PC-9 (cell line): ENCODE measurements at regions not wholly inside any gene's neighbourhood (a gene's known extent, or its start where the extent isn't known, plus 50 kb on each side); places are given as distances from the start of the nearest gene placed in this dataset.

Experiments
- BruUV-seq: library from RNA; stranded (reverse); fragments of 400-500 nt; replicated peaks from 2 replicates; lab custom pipeline; 2021; lab: Mats Ljungman, UMichigan
- CTCF ChIA-PET: fragments of 300-600 bp; sonication (Branson Sonifier 250); formaldehyde crosslinking; loops from one replicate; lab custom pipeline; 2022; ENCODE audit warnings: antibody characterized with exemption; lab: Charles Lee
- POLR2A ChIA-PET: fragments of 300-600 bp; sonication (Branson Sonifier 250); formaldehyde crosslinking; loops from one replicate; lab custom pipeline; 2022; ENCODE audit warnings: antibody characterized with exemption; ENCODE audit not compliant: unreplicated experiment; lab: Charles Lee
- DNase-seq, 2 experiments: peaks; one replicate each; pipeline versions ENCODE4 v3.0.0 to v3.0.0-alpha.2; 2015 to 2022; ENCODE audit warnings: mixed read lengths in 1 of 2
- H2AFZ ChIP-seq: fragments of 200-600 bp; sonication (generic); 2 replicates; pipeline ENCODE4 v1.8.1; 2017; ENCODE audit warnings: antibody characterized with exemption
- H3F3A ChIP-seq: fragments of 200-600 bp; sonication (generic); 2 replicates; pipeline ENCODE4 v1.8.1; 2017; ENCODE audit warnings: antibody characterized with exemption, mild to moderate bottlenecking, low read depth; ENCODE audit not compliant: insufficient read depth
- H3K27ac ChIP-seq: fragments of 200-600 bp; sonication (generic); 2 replicates; pipeline ENCODE4 v1.6.1; 2016; ENCODE audit warnings: mixed run types
- H3K27me3 ChIP-seq: fragments of 200-600 bp; sonication (generic); 2 replicates; pipeline ENCODE4 v1.6.1; 2016; ENCODE audit warnings: low read depth, mixed run types; ENCODE audit not compliant: insufficient read depth
- H3K36me3 ChIP-seq: fragments of 200-600 bp; sonication (generic); 2 replicates; pipeline ENCODE4 v1.6.1; 2016; ENCODE audit warnings: low read depth, mixed run types
- H3K4me1 ChIP-seq: fragments of 200-600 bp; sonication (generic); replicated peaks from 2 replicates; pipeline ENCODE4 v1.6.1; 2016; ENCODE audit warnings: mixed run types; ENCODE audit not compliant: insufficient read depth
- H3K4me2 ChIP-seq: fragments of 200-600 bp; sonication (generic); 2 replicates; pipeline ENCODE4 v1.6.1; 2017; ENCODE audit warnings: mixed run types
- H3K4me3 ChIP-seq: fragments of 200-600 bp; sonication (generic); 2 replicates; pipeline ENCODE4 v1.6.1; 2016; ENCODE audit warnings: mixed run types
- H3K79me2 ChIP-seq: fragments of 200-600 bp; sonication (generic); 2 replicates; pipeline ENCODE4 v1.6.1; 2017; ENCODE audit warnings: low read depth, mixed run types
- H3K9me2 ChIP-seq: fragments of 200-600 bp; sonication (generic); 2 replicates; pipeline ENCODE4 v1.8.1; 2017; ENCODE audit warnings: mild to moderate bottlenecking; ENCODE audit not compliant: insufficient read depth
- H3K9me3 ChIP-seq: fragments of 200-600 bp; sonication (generic); 2 replicates; pipeline ENCODE4 v1.8.1; 2016; ENCODE audit warnings: low read depth; ENCODE audit not compliant: insufficient read depth
- H4K20me1 ChIP-seq: fragments of 200-600 bp; sonication (generic); 2 replicates; pipeline ENCODE4 v1.8.1; 2017; ENCODE audit not compliant: insufficient read depth
- CTCF ChIP-seq: fragments of 200-600 bp; sonication (generic); conservative IDR thresholded peaks from 2 replicates; pipeline ENCODE4 v1.6.1; 2017; ENCODE audit warnings: mixed run types, antibody characterized with exemption, mild to moderate bottlenecking, moderate library complexity
- EZH2 ChIP-seq: fragments of 200-600 bp; sonication (generic); IDR thresholded peaks from 2 replicates; pipeline ENCODE4 v1.8.0; 2017; ENCODE audit warnings: antibody characterized with exemption, low read depth
- intact Hi-C: fragments of 100-400 bp; cut with micrococcal nuclease; formaldehyde crosslinking; loops from one replicate; pipeline ENCODE4 v1.10.0; 2022; ENCODE audit not compliant: unreplicated experiment

- no peak for DNase-seq
- ChIA-PET CTCF (no interaction called here), POLR2A (interaction anchor here (0.6 kb wide), 1 partner anchor 938 kb away, joined by 3 read pairs; no protein-coding TSS in a partner anchor)
- Histone ChIP-seq H3K9me2 (no peaks in the 10 kb centered on the region), H4K20me1 (no peaks in the 10 kb centered on the region), H3K79me2 (no peaks in the 10 kb centered on the region), H3K27me3 (no peaks in the 10 kb centered on the region), H3K36me3 (no peaks in the 10 kb centered on the region), H3K4me3 (no peak overlapping the region), H3K27ac (no peak overlapping the region), H3K4me2 (no peak overlapping the region), H3F3A (peaks cover 9% of the 10 kb centered on the region), H3K9me3 (no peaks in the 10 kb centered on the region), H3K4me1 (peaks cover 18% of the 10 kb centered on the region), H2AFZ (no peak overlapping the region)
- no peak for TF ChIP-seq EZH2
- TF ChIP-seq CTCF = no peak
- intact Hi-C loops = no loop called here
- no TSS peak for BruUV-seq
Observed at GRCh38 chr6:145204301-145204700, 531.0 kb downstream of the EPM2A start.

- CTCF ChIA-PET = no interaction called here
- Histone ChIP-seq H3K36me3 (no peaks in the 10 kb centered on the region), H3K79me2 (no peaks in the 10 kb centered on the region), H3K27ac (no peak overlapping the region), H3K27me3 (no peaks in the 10 kb centered on the region), H3K9me2 (no peaks in the 10 kb centered on the region), H3F3A (no peaks in the 10 kb centered on the region), H4K20me1 (no peaks in the 10 kb centered on the region), H2AFZ (no peak overlapping the region; the same call in 1 of the 2 replicates), H3K4me2 (no peak overlapping the region), H3K4me1 (no peaks in the 10 kb centered on the region), H3K9me3 (no peaks in the 10 kb centered on the region), H3K4me3 (no peak overlapping the region)
- POLR2A ChIA-PET = no interaction called here
- no TSS peak for BruUV-seq
- no peak for DNase-seq
- intact Hi-C loops = no loop called here
- TF ChIP-seq CTCF (no peak), EZH2 (no peak)
Observed at GRCh38 chr6:145206247-145206907, 528.9 kb downstream of the EPM2A start.

GRCh38 chr6:145208474-145208873 lies 526.8 kb downstream of the EPM2A start:
- no peak overlapping the region for H2AFZ ChIP-seq
- POLR2A ChIA-PET = no interaction called here
- TF ChIP-seq CTCF = no peak
- TF ChIP-seq EZH2 = no peak
- BruUV-seq = no TSS peak
- DNase-seq = no peak
- H3K27ac ChIP-seq = no peak overlapping the region
- no peaks in the 10 kb centered on the region for H3K79me2 ChIP-seq
- CTCF ChIA-PET = no interaction called here
- no peaks in the 10 kb centered on the region for H3K9me3 ChIP-seq
- H3K9me2 ChIP-seq = no peaks in the 10 kb centered on the region
- no peaks in the 10 kb centered on the region for H3K4me1 ChIP-seq
- H3K4me2 ChIP-seq = no peak overlapping the region
- H3K27me3 ChIP-seq = no peaks in the 10 kb centered on the region
- intact Hi-C loops = loop anchor here (2.0 kb wide), 1 partner anchor 254 kb away; no protein-coding TSS in a partner anchor
- H3K36me3 ChIP-seq = no peaks in the 10 kb centered on the region
- no peak overlapping the region for H3K4me3 ChIP-seq
- H3F3A ChIP-seq = no peaks in the 10 kb centered on the region
- H4K20me1 ChIP-seq = no peaks in the 10 kb centered on the region
